Chondrocyte (in vitro differentiated cells): ENCODE measurements at regions not wholly inside any gene's neighbourhood (a gene's known extent, or its start where the extent isn't known, plus 50 kb on each side); places are given as distances from the start of the nearest gene placed in this dataset.

Source experiments
- DNase-seq: peaks from one replicate; pipeline ENCODE4 v3.0.0; 2021; ENCODE audit warnings: mixed read lengths, low spot score
- H3K27ac Mint-ChIP-seq: one replicate; pipeline ENCODE4 v1.8.0; 2021; ENCODE audit warnings: mild to moderate bottlenecking, moderate library complexity, mixed read lengths; ENCODE audit not compliant: unreplicated experiment
- H3K27me3 Mint-ChIP-seq: 2 replicates; pipeline ENCODE4 v1.8.0; 2021; ENCODE audit warnings: low read depth, mixed read lengths
- H3K36me3 Mint-ChIP-seq: 2 replicates; pipeline ENCODE4 v1.8.0; 2021; ENCODE audit warnings: low read depth, mixed read lengths
- H3K4me1 Mint-ChIP-seq: 2 replicates; pipeline ENCODE4 v1.8.0; 2021; ENCODE audit warnings: low read depth, mild to moderate bottlenecking, mixed read lengths
- H3K4me3 Mint-ChIP-seq: one replicate; pipeline ENCODE4 v1.8.0; 2021; ENCODE audit warnings: mild to moderate bottlenecking, moderate library complexity, mixed read lengths; ENCODE audit not compliant: unreplicated experiment
- H3K9me3 Mint-ChIP-seq: 2 replicates; pipeline ENCODE4 v1.8.0; 2021; ENCODE audit warnings: low read depth, mixed read lengths
- CTCF ChIP-seq: fragments of 200-600 bp; sonication (generic); IDR thresholded peaks from 2 replicates; pipeline ENCODE4 v1.5.0; 2021; ENCODE audit warnings: antibody characterized with exemption, mild to moderate bottlenecking, moderate library complexity

DNA sequence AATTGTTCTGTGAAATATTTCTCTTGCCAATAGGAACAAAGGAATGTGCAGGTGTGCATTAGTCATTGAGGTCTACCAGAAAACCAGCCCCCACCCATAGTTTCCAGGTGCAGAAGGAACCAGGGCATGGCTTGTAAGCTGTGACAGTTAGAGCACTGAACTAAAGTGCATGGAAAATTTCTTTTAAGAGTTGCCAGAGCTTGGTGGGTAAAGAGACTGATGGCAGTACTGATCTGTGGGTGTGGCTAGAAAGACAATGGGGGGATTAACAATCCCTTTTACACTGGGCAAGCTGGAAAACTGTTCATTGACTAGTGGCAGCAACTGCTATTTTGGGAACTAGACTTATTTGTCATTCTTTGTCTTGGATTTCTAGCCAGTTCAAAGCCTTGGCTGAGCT is 326.9 kb downstream of the PCDH19 start:
- H3K9me3 Mint-ChIP-seq: peaks cover 7% of the 10 kb centered on the region
- no peak overlapping the region for H3K4me3 Mint-ChIP-seq

DNA sequence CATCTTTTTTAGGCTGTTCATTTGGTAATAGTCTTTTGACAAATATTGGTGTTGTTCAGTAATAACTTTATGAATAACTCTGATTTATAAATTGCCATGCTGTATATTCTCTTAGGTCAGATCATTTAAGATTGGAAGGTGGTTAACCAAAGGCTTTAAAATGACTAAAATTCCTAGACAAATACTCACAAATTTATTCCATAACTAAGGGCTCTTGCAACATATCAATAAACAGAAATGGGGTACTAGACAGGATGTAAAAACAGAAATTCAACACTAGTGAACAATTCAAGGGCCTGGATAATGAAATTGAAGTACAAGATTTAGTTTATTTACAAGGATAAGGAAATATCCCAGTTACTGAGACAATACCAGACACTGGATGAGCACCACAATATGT is 328.6 kb downstream of the PCDH19 start:
- no peaks in the 10 kb centered on the region for H3K9me3 Mint-ChIP-seq
- H3K4me3 Mint-ChIP-seq: no peak overlapping the region
- no peaks in the 10 kb centered on the region for H3K36me3 Mint-ChIP-seq
- no peak for DNase-seq
- no peak overlapping the region for H3K27ac Mint-ChIP-seq
- H3K27me3 Mint-ChIP-seq: no peaks in the 10 kb centered on the region
- H3K4me1 Mint-ChIP-seq: peaks cover 5% of the 10 kb centered on the region
- no peak for TF ChIP-seq CTCF

More for the DNA sequence above, 326.9 kb downstream of the PCDH19 start:
- Mint-ChIP-seq H3K27me3 (no peaks in the 10 kb centered on the region), H3K4me1 (peaks cover 5% of the 10 kb centered on the region), H3K36me3 (no peaks in the 10 kb centered on the region), H3K27ac (no peak overlapping the region)
- no peak for DNase-seq
- no peak for TF ChIP-seq CTCF

DNA sequence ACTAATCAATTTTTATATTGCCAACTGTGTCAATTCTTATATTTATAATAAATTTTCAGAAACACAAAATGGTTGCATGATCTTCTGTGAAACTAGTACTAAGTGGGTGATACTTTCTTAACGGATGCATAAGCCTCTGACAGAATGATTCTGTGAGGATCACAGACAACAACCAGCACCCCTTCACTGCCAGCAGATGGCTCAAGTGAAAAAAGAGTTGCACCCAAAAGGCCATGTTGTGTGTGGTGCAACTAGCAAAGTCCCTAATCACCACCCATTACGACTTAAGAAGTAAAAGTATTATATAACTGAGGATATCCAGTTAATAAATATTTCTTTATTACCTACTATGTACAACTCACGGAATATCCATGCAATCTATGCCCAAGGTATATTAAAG is 334.0 kb downstream of the PCDH19 start:
- Mint-ChIP-seq H3K9me3 (no peaks in the 10 kb centered on the region), H3K4me3 (no peak overlapping the region), H3K4me1 (no peaks in the 10 kb centered on the region), H3K27ac (no peak overlapping the region), H3K27me3 (no peaks in the 10 kb centered on the region), H3K36me3 (no peaks in the 10 kb centered on the region)
- no peak for DNase-seq
- TF ChIP-seq CTCF: no peak

DNA sequence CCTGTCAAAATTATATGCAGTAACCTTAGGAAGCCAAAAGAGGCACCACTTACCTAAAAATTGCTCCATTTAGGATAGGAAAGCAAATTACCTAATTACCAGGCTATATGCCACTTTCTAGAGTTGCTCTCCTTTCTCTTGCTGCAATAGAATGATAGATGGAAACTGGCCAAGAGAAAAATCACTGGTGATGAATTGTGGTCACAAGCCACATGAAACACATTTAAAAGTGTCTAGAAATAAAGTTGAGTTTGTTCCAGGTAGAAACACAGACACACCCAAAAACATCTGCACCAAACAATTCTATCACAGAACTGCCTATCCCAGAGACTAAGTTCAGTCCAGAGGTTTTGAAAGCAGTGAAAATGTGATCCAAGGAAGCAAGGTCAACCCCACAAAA is 337.7 kb downstream of the PCDH19 start:
- DNase-seq: no peak
- peak; percentile 29 for TF ChIP-seq CTCF
- Mint-ChIP-seq H3K4me1 (no peaks in the 10 kb centered on the region), H3K4me3 (no peak overlapping the region), H3K36me3 (no peaks in the 10 kb centered on the region), H3K27me3 (no peaks in the 10 kb centered on the region), H3K27ac (no peak overlapping the region), H3K9me3 (no peaks in the 10 kb centered on the region)

DNA sequence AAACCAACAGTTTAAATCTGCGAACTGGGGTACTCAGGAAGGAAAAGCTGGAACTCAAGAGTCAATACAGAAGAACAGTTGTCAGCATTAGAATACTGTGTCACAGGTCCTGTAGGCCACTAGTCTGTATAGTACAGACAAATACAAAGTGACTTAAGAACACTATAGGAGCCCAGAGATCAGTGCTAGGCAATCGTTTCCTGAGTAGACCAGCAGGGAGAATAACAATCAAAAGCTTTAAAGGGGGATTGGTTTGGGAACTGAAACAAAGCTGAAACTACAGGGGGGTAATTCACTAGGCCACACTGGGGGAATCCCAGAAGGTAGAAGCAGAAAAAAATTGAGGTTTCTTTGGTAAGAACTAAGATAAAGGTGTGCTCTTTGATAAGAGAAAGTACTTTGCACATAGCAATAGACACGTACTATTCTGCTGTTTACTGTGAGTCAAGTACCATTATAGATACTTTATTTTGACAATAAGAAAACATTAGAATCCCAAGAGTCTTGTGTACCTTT is 339.7 kb downstream of the PCDH19 start:
- no peaks in the 10 kb centered on the region for H3K27me3 Mint-ChIP-seq
- no peak for TF ChIP-seq CTCF
- DNase-seq: no peak
- no peak overlapping the region for H3K27ac Mint-ChIP-seq
- no peaks in the 10 kb centered on the region for H3K9me3 Mint-ChIP-seq
- H3K36me3 Mint-ChIP-seq: no peaks in the 10 kb centered on the region
- no peak overlapping the region for H3K4me3 Mint-ChIP-seq
- no peaks in the 10 kb centered on the region for H3K4me1 Mint-ChIP-seq
